Neural crest cell (in vitro differentiated cells): ENCODE measurements at regions not wholly inside any gene's neighbourhood (a gene's known extent, or its start where the extent isn't known, plus 50 kb on each side); places are given as distances from the start of the nearest gene placed in this dataset.

ENCODE experiments used
- DNase-seq: peaks from one replicate; pipeline ENCODE4 v3.0.0; 2021; ENCODE audit warnings: low read depth, mixed read lengths, low spot score
- H3K27ac Mint-ChIP-seq: one replicate; pipeline ENCODE4 v1.8.0; 2021; ENCODE audit warnings: mild to moderate bottlenecking, mixed read lengths; ENCODE audit not compliant: unreplicated experiment
- H3K27me3 Mint-ChIP-seq: 2 replicates; pipeline ENCODE4 v1.8.0; 2021; ENCODE audit warnings: low read depth, mild to moderate bottlenecking, mixed read lengths
- H3K36me3 Mint-ChIP-seq: 2 replicates; pipeline ENCODE4 v1.8.0; 2021; ENCODE audit warnings: low read depth, mild to moderate bottlenecking, mixed read lengths
- H3K4me1 Mint-ChIP-seq: 2 replicates; pipeline ENCODE4 v1.8.0; 2021; ENCODE audit warnings: mixed read lengths
- H3K4me3 Mint-ChIP-seq: one replicate; pipeline ENCODE4 v1.8.0; 2021; ENCODE audit warnings: mild to moderate bottlenecking, mixed read lengths
- H3K9me3 Mint-ChIP-seq: 2 replicates; pipeline ENCODE4 v1.8.0; 2021; ENCODE audit warnings: mixed read lengths
- TF ChIP-seq, protein P1 (sequence below): fragments of 200-600 bp; sonication (generic); conservative IDR thresholded peaks from 2 replicates; pipeline ENCODE4 v1.5.0; 2021; ENCODE audit warnings: antibody characterized with exemption, mild to moderate bottlenecking

DNA sequence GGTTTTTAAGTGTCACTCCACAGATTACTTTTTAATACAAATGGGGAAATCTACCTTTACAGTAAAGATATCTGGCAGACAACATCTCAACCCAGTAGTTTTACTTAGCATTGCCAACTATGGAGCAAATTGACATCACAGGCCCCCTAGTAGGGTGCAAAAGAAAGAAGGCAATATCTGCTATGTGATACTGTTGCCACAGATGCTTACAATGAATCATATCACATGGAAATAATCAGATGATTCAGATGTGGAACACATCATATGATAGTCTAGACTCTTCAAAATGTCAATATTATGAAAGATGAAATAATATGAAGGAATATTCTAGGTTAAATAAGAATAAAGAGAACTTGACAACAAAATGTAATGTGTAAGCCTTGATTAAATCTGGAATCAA lies 322.5 kb downstream of the BMP2 start:
- peaks cover 15% of the 10 kb centered on the region for H3K27me3 Mint-ChIP-seq
- DNase-seq, result no peak
- H3K4me3 Mint-ChIP-seq, result no peak overlapping the region
- no peaks in the 10 kb centered on the region for H3K9me3 Mint-ChIP-seq
- H3K4me1 Mint-ChIP-seq, result no peaks in the 10 kb centered on the region
- no peak overlapping the region for H3K27ac Mint-ChIP-seq
- TF ChIP-seq, protein P1, sequence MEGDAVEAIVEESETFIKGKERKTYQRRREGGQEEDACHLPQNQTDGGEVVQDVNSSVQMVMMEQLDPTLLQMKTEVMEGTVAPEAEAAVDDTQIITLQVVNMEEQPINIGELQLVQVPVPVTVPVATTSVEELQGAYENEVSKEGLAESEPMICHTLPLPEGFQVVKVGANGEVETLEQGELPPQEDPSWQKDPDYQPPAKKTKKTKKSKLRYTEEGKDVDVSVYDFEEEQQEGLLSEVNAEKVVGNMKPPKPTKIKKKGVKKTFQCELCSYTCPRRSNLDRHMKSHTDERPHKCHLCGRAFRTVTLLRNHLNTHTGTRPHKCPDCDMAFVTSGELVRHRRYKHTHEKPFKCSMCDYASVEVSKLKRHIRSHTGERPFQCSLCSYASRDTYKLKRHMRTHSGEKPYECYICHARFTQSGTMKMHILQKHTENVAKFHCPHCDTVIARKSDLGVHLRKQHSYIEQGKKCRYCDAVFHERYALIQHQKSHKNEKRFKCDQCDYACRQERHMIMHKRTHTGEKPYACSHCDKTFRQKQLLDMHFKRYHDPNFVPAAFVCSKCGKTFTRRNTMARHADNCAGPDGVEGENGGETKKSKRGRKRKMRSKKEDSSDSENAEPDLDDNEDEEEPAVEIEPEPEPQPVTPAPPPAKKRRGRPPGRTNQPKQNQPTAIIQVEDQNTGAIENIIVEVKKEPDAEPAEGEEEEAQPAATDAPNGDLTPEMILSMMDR, result no peak
- H3K36me3 Mint-ChIP-seq, result no peaks in the 10 kb centered on the region

DNA sequence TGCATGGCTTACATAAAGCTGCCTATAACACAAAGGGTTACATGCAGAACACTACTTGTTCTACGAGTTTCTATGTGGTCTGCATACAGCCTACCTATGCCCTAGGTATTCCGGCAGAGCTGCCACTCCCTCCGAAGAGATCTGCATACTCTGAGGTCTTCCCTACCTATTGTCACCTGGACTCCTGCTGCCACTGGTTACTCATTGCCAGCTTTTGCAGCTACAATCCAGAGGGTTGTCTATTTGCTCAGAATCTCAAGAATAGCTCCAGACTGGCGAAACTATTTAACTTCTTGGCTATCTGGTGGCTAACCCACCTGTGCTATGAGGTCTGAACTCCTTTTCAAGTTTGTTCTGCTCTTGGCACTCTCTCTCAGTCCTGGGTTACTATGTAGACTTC lies 323.3 kb downstream of the BMP2 start:
- Mint-ChIP-seq H3K27ac (no peak overlapping the region), H3K4me3 (no peak overlapping the region), H3K4me1 (no peaks in the 10 kb centered on the region), H3K27me3 (peaks cover 15% of the 10 kb centered on the region), H3K9me3 (no peaks in the 10 kb centered on the region), H3K36me3 (no peaks in the 10 kb centered on the region)
- TF ChIP-seq, protein P1, result no peak
- no peak for DNase-seq

DNA sequence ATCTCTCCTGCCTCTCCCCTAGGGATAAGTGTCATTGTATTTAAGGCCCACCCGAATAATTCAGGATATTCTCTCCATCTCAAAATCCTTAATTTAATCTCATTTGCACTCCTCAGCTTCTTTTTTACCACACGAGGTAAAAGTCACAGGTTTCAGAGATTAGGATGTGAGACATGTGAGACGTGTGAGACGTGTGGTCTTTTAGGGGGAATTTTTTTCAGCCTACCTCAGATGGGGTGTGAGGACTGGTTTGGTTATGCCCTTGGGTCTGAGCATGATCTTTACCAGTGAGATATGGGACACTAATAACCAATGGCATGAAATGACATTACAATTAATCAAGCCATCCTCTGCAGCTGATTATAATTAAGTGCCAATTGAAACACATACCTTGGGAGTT lies 324.2 kb downstream of the BMP2 start:
- Mint-ChIP-seq H3K36me3 (no peaks in the 10 kb centered on the region), H3K4me1 (no peaks in the 10 kb centered on the region), H3K27me3 (peaks cover 15% of the 10 kb centered on the region), H3K4me3 (no peak overlapping the region), H3K9me3 (no peaks in the 10 kb centered on the region), H3K27ac (no peak overlapping the region)
- TF ChIP-seq, protein P1, result no peak
- DNase-seq, result no peak

DNA sequence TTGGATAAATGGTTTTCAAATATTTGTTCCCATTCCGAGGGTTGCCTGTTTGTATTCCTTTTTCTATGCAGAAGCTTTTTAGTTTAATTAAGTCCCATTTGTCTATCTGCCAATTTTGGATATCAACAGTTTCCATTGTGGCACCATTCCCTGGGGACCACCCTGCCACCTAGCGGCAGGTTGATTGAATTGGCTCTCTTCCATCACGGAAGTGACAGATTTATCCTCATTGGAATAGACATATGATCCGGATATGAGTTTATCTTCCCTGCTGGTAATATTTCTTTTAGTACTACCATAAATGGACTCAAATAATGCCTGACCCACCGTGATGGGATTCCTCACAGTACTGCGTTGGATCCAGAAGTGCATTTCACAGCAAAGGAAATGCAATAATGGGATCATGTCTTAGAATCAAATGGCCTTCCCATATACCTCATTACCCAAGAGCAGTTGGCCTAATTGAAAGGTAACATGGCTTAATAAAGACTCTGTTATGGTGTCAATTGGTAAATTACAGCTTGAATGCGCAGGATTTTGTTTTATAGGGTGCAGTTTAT lies 327.0 kb downstream of the BMP2 start:
- Mint-ChIP-seq H3K4me3 (no peak overlapping the region), H3K27ac (no peak overlapping the region), H3K9me3 (peaks cover 5% of the 10 kb centered on the region), H3K4me1 (no peaks in the 10 kb centered on the region), H3K36me3 (no peaks in the 10 kb centered on the region), H3K27me3 (peaks cover 8% of the 10 kb centered on the region)
- TF ChIP-seq, protein P1, result peak; percentile 91
- peak; percentile 44 for DNase-seq

DNA sequence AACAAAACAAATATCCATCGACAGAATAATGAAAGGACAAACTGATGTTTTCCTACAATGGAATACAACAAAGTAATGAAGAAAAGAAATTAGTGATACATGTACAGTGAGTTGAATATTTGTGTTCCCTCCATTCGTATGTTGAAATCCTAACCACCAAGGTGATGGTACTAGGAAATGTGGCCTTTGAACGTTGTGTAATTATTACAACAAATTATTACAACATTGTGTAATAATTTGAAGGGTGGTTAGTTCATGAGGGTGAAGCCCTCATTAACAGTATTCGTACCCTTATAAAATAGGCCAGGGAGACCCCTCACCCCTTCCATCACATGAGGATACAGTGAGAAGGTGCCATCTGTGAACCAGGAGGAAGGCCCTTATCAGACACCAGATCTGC lies 339.4 kb downstream of the BMP2 start:
- no peaks in the 10 kb centered on the region for H3K4me1 Mint-ChIP-seq
- no peak overlapping the region for H3K4me3 Mint-ChIP-seq
- no peak overlapping the region for H3K27ac Mint-ChIP-seq
- peaks cover 4% of the 10 kb centered on the region for H3K9me3 Mint-ChIP-seq
- TF ChIP-seq, protein P1, result no peak
- H3K36me3 Mint-ChIP-seq, result no peaks in the 10 kb centered on the region
- no peak for DNase-seq
- peaks cover 4% of the 10 kb centered on the region for H3K27me3 Mint-ChIP-seq

DNA sequence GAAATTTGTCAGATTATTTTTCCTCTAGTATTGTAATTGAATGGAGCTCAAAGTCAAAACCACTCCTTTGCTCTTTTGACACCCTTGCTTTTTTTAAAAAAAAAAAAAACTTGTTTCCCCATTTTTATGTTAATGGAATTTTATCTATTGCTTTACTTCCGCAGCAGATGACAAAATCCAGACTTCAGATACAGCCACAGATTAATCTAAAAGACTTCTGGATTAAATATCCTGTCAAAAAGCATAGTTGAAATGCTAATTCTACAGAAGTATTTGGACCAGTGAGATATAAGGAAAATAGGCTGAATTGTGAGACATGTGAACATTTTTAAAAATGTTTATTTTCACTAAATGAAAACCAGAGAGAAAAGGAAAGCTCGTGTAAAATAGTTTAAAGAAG lies 341.4 kb downstream of the BMP2 start:
- DNase-seq, result no peak
- Mint-ChIP-seq H3K4me3 (no peak overlapping the region), H3K9me3 (peaks cover 4% of the 10 kb centered on the region), H3K27me3 (peaks cover 4% of the 10 kb centered on the region), H3K36me3 (no peaks in the 10 kb centered on the region), H3K4me1 (peaks cover 4% of the 10 kb centered on the region), H3K27ac (no peak overlapping the region)
- TF ChIP-seq, protein P1, result no peak
